ENCODE measurements at regions not wholly inside any gene's neighbourhood (a gene's known extent, or its start where the extent isn't known, plus 50 kb on each side); places are given as distances from the start of the nearest gene placed in this dataset.

DNA sequence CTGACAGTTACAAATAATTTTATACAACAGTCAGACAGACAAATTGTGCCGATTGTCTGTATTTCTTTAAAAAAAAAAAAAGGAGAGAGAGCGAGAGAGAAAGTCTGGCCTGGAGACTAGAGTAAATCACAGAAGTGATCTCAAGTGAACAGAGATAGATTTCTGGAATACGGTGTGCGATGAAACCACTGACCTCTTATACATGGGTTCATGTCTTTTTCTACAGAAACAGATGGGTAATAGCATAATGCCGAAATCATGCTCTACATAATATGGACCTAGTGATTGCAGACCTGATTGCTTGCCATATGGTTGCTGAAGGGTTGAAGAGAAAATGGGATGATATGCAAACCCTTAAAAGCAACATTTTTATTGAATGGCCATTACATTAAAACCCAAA is 403.3 kb upstream of the FANCL start:
- TF ChIP-seq POLR2AphosphoS5 (IDR thresholded peaks at IDR 0.05): no peak
- TF ChIP-seq CTCF (IDR thresholded peaks at IDR 0.05): no peak
- TF ChIP-seq POLR2A (IDR thresholded peaks at IDR 0.05): no peak
